ENCODE measurements at regions not wholly inside any gene's neighbourhood (a gene's known extent, or its start where the extent isn't known, plus 50 kb on each side); places are given as distances from the start of the nearest gene placed in this dataset.
A peak's percentile ranks its signal among the peaks of the same experiment; 100 is the strongest.
"Not testable (repeated sequence)": the region's sequence is repeated elsewhere in the genome, so short reads cannot be mapped to it uniquely, and the experiment has no call there.

GRCh38 chr1:95615421-95615820 is 381.4 kb downstream of the RWDD3 start:
- no peak for DNase-seq (ENCODE audit: low spot score)

- no peak for DNase-seq (ENCODE audit: low spot score)
Observed at GRCh38 chr1:95620076-95620475, 386.1 kb downstream of the RWDD3 start.

DNA sequence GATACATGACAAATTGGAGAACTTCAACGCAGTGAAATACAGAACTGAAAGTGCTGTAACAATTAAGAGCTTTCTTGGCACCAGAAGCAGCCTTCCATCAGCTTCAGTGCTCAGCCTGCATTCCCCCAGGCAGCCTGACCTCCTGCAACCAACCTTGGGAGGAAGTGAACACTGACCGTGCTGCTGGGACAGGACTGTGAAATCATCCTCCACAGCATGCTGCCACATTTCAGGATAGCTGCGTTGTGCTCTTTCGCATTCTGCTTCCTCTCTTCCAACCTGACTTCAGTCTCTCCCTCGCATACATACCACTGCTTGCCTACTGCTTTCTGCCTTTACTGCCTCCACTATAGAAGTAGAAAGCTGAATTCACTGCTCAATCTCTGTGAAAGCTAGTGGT is 388.6 kb downstream of the RWDD3 start:
- DNase-seq (ENCODE audit: low spot score), result no peak

- DNase-seq (ENCODE audit: low spot score), result no peak
Observed at GRCh38 chr1:95625224-95625623, 391.2 kb downstream of the RWDD3 start.

DNA sequence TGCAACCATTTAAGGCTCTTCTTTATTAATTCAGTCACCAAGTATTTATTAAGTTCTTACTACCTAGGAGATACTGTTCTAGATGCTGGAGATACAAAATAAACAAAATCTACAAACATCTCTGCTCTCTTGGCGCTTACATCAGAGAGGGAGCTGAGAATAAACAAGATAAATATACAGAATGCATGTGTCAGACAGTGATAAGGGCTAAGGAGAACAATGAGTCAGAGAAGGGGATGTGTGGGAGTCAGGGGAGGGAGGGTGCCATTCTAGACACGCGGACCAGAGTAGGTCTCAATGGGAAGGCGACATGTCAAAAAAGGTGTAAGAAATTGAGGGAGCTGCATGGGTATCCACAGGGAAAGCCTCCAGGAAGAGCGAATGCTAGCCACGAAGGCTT is 393.2 kb downstream of the RWDD3 start:
- no peak for DNase-seq (ENCODE audit: low spot score)

- DNase-seq (ENCODE audit: low spot score), result no peak
Observed at GRCh38 chr1:95631695-95632094, 397.7 kb downstream of the RWDD3 start.

GRCh38 chr1:95635811-95636210 is 401.8 kb downstream of the RWDD3 start:
- DNase-seq (ENCODE audit: low spot score), result no peak

- no peak for DNase-seq (ENCODE audit: low spot score)
Observed at GRCh38 chr1:95636897-95637296, 402.9 kb downstream of the RWDD3 start.

- DNase-seq (ENCODE audit: low spot score), result no peak
Observed at GRCh38 chr1:95640746-95641145, 406.7 kb downstream of the RWDD3 start.

GRCh38 chr1:95641386-95641785 is 407.4 kb downstream of the RWDD3 start:
- no peak for DNase-seq (ENCODE audit: low spot score)

GRCh38 chr1:95642035-95642434 is 408.0 kb downstream of the RWDD3 start:
- DNase-seq (ENCODE audit: low spot score), result no peak

- DNase-seq (ENCODE audit: low spot score), result no peak
Observed at GRCh38 chr1:95643071-95643470, 409.1 kb downstream of the RWDD3 start.

- DNase-seq (ENCODE audit: low spot score), result not testable (repeated sequence)
Observed at GRCh38 chr1:95645126-95645525, 411.1 kb downstream of the RWDD3 start.

DNA sequence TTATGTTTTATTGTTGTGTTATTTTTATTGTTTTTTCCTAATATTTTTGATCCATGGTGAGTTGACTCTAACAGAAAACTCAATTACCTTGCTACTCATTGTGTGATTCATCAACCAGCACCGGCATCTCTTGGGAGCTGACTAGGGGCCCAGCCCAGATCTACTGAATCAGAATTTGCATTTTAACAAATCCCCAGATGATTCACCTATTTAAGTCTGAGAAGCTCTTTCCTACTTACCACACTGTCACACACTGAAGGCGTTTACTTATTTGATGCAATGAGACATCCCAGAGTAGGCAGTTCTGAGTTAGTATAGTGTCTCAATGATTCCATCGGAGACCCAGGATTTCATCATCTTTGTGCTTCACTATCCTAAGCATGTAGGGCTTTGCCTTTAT is 416.6 kb downstream of the RWDD3 start:
- DNase-seq (ENCODE audit: low spot score), result peak; percentile 67

DNA sequence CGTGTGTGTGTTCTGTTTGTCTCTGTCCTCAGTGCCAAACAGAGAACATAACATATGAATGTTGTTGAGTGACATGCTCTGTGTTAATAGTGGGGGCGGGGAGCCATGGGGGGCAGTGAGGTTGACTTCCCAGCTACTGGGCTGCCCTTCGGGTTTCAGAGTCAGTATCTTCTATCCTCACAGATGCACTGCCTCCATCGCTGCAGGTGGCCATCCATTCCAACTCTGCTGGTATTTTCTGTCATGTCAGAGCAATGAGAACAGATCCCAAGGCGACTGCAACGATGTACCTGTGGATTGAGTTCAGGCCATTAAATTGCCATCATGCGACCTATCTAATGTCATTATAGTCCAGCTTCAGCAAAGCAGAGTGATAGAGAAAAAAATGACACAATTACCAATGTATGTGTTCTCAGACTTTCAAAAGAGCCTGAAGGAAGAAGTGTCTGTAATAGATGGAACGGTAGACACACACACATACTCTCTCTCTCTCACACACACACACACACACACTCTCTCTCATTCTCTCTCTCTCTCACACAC is 418.5 kb downstream of the RWDD3 start:
- no peak for DNase-seq (ENCODE audit: low spot score)

- no peak for DNase-seq (ENCODE audit: low spot score)
Observed at GRCh38 chr1:95653618-95654017, 419.6 kb downstream of the RWDD3 start.

DNA sequence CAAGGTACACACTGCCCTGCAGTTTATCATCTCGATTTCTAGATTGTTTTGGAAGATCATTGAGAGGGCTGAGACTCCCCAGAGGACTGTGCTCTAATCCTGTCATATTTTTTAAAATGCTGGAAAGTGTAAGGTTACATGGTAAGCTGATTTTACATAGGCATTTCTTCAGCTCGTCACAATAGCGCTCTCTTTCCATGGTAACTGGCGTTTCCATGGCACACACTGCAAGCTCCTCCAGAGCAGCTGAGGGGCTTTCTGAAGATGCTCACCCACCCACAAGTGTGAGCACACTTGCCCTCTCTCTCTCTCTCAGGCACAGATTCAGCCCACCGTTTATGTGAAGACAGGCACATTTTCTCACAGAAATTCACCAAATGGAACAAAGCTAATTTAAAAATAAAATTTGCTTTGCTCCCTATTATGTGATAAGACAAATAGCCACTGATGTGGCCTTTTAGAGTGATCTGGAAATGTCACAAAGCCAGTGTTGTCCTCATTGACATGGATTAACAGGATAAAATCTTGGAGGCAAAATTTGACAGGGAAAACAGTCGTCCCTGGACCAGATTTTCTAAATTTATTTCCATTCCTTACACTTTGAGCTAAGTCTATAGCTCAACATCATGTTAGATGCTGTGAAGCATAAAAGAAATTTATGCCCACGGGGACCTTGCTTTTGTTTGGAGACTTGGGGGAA is 421.5 kb downstream of the RWDD3 start:
- DNase-seq (ENCODE audit: low spot score), result no peak

GRCh38 chr1:95657248-95657647 is 423.2 kb downstream of the RWDD3 start:
- no peak for DNase-seq (ENCODE audit: low spot score)

DNA sequence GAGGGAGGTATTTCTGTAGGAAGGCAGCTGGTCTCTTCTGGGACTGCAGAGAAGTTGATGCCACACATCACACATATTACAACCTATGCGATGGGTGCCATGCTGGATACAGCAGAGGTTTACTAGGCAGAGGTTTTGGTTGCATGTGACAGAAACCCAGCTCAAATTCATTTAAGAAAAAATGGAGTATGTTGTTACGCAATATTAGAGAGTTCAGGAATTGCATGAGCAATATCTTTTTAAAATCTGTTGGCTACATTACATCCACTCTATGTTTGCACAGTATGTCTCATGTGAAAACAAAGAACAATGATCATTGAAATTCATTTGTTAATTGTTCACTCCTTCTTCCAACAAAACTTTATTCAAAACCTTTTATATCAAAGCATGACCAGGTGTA is 425.2 kb downstream of the RWDD3 start:
- no peak for DNase-seq (ENCODE audit: low spot score)

GRCh38 chr1:95659588-95659987 is 425.6 kb downstream of the RWDD3 start:
- DNase-seq (ENCODE audit: low spot score), result no peak

GRCh38 chr1:95660736-95661135 is 426.7 kb downstream of the RWDD3 start:
- no peak for DNase-seq (ENCODE audit: low spot score)

GRCh38 chr1:95663530-95663929 is 429.5 kb downstream of the RWDD3 start:
- not testable (repeated sequence) for DNase-seq (ENCODE audit: low spot score)

DNA sequence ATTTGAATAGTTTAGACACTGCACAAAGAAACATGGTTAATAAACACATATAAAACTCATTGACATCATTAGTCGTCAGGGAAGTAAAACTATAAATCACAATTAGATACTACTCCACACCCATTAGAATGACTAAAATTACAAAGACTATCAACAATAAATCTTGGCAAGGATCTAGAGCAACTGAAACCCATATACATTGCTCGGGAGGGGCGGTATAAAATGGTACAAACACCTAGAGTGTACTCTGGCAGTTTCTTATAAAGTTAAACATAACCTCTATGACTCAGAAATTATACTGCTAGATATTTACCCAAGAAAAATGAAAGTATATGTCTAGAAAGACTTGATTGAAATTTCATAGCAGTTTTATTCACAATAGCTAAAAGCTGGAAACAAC is 434.2 kb downstream of the RWDD3 start:
- DNase-seq (ENCODE audit: low spot score), result no peak

DNA sequence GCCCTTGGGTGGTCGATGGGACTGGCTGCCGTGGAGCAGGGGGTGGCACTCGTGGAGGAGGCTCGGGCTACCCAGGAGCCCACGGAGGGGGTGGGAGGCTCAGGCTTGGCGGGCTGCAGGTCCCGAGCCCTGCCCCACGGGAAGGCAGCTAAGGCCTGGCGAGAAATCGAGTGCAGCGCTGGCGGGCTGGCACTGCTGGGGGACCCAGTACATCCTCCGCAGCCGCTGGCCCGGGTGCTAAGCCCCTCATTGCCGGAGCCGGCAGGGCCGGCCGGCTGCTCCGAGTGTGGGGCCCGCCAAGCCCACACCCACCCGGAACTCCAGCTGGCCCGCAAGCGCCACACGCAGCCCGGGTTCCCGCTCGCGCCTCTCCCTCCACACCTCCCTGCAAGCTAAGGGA is 435.6 kb downstream of the RWDD3 start:
- not testable (repeated sequence) for DNase-seq (ENCODE audit: low spot score)

Data from RKO (cell line).